ENCODE measurements at regions not wholly inside any gene's neighbourhood (a gene's known extent, or its start where the extent isn't known, plus 50 kb on each side); places are given as distances from the start of the nearest gene placed in this dataset.

GRCh38 chr7:68542831-68543230 is 1055.4 kb upstream of the AUTS2 start:
- TF ChIP-seq, protein P1, sequence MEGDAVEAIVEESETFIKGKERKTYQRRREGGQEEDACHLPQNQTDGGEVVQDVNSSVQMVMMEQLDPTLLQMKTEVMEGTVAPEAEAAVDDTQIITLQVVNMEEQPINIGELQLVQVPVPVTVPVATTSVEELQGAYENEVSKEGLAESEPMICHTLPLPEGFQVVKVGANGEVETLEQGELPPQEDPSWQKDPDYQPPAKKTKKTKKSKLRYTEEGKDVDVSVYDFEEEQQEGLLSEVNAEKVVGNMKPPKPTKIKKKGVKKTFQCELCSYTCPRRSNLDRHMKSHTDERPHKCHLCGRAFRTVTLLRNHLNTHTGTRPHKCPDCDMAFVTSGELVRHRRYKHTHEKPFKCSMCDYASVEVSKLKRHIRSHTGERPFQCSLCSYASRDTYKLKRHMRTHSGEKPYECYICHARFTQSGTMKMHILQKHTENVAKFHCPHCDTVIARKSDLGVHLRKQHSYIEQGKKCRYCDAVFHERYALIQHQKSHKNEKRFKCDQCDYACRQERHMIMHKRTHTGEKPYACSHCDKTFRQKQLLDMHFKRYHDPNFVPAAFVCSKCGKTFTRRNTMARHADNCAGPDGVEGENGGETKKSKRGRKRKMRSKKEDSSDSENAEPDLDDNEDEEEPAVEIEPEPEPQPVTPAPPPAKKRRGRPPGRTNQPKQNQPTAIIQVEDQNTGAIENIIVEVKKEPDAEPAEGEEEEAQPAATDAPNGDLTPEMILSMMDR (IDR thresholded peaks at IDR 0.05): no peak
- no peak for TF ChIP-seq POLR2A (IDR thresholded peaks at IDR 0.05)
